ENCODE measurements at regions not wholly inside any gene's neighbourhood (a gene's known extent, or its start where the extent isn't known, plus 50 kb on each side); places are given as distances from the start of the nearest gene placed in this dataset.

DNA sequence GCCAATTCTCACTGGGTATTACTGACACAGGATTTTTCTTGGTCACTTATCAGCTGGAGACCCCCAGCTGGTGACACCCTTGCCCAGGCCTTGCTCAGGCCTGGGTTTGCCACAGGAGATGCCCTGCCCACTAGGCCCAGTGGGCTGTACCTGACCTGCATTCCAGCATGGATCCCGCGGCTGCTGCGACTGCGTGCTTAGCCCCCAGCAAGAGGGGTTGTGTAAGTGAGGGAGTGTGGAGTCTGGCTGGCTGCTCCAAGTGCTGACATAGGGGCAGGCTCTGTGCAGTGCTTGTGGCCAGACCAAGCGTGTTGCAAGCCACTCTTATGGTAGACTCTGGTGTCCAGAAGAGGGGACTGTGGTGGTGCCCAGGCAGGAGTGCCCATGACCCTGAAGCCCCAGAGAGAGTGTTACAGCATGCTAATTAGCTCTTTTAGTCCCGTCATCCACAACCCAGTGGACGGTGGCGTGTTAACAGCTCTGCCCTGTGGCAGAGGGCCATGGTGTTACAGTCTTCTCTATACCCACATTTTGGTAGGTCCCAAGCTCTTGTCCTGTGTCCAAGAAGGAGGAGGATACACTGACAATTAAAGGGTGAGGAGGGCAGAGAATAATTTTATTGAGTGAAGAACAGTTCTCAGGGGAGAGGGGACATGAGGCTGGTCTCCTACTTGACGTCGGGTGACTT lies 491.7 kb upstream of the MEIS1 start:
- H3K4me3 ChIP-seq (ENCODE audit: control insufficient read depth, low read depth, low read length) = no peak overlapping the region
- no peak for DNase-seq (ENCODE audit: low read depth)
- TF ChIP-seq CTCF (IDR thresholded peaks at IDR 0.05; ENCODE audit: control insufficient read depth, insufficient read depth, low read depth, low read length, missing control alignments) = no peak

DNA sequence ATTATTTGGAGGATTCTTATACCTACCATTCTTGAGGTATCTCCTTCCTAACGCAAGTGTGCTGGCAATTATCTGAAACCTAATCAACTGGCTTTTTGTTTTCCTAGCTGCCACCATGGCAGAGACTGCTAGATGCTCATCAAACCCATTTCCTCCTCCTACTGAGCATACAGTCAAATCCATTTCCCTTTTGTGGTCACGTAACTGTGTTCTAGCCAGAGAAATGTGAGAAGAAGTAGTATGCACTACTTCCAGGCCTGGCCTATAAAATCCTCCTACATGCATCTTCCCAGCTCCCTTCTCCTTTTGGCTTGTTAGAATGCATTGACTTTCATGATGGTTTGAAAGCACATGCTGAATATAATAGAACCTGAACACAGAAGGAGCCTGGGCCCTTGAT lies 494.1 kb upstream of the MEIS1 start:
- no peak overlapping the region for H3K4me3 ChIP-seq (ENCODE audit: control insufficient read depth, low read depth, low read length)
- DNase-seq (ENCODE audit: low read depth) = no peak
- no peak for TF ChIP-seq CTCF (IDR thresholded peaks at IDR 0.05; ENCODE audit: control insufficient read depth, insufficient read depth, low read depth, low read length, missing control alignments)

- no peak for TF ChIP-seq CTCF (IDR thresholded peaks at IDR 0.05; ENCODE audit: control insufficient read depth, insufficient read depth, low read depth, low read length, missing control alignments)
- no peak for DNase-seq (ENCODE audit: low read depth)
- no peak overlapping the region for H3K4me3 ChIP-seq (ENCODE audit: control insufficient read depth, low read depth, low read length)
Observed at GRCh38 chr2:65939687-65940086, 495.2 kb upstream of the MEIS1 start.

- H3K4me3 ChIP-seq (ENCODE audit: control insufficient read depth, low read depth, low read length) = no peak overlapping the region
- no peak for TF ChIP-seq CTCF (IDR thresholded peaks at IDR 0.05; ENCODE audit: control insufficient read depth, insufficient read depth, low read depth, low read length, missing control alignments)
Observed at GRCh38 chr2:65937379-65938160, 497.4 kb upstream of the MEIS1 start.

DNA sequence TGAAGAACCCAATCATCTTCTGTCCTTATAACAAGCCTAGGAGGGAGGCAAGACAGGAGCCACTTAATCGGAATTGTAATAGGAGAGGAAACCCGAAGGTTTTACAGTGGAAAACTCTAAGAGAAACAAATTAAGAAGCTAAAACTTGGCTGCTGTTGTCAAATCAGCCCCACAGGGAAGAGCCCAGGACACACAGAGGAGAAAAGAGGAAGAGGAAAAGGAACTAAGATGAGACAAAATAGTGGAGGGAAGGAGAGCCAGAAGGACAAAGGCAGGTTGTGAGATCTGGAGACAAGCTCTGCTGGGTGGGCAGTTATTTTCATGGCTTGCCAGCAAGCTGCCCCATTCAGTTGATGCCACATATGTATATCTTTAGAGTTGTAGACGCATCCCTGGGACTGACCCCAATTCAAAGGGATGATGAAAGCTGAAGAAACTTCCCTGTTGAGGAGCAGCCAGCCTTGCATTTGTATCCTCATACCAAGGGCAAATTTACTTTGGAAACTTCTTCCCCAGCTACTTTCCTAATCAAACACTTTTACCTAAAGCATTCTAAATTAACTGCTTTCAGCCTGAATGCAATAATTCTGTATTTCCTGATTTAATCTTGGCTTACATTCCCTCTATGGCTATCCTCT lies 499.8 kb upstream of the MEIS1 start:
- no peak for TF ChIP-seq CTCF (IDR thresholded peaks at IDR 0.05; ENCODE audit: control insufficient read depth, insufficient read depth, low read depth, low read length, missing control alignments)
- no peak overlapping the region for H3K4me3 ChIP-seq (ENCODE audit: control insufficient read depth, low read depth, low read length)
- no peak for DNase-seq (ENCODE audit: low read depth)

More at GRCh38 chr2:65937379-65938160, 497.4 kb upstream of the MEIS1 start:
- DNase-seq (ENCODE audit: low read depth) = peak; percentile 4

- no peak for TF ChIP-seq CTCF (IDR thresholded peaks at IDR 0.05; ENCODE audit: control insufficient read depth, insufficient read depth, low read depth, low read length, missing control alignments)
- no peak overlapping the region for H3K4me3 ChIP-seq (ENCODE audit: control insufficient read depth, low read depth, low read length)
- no peak for DNase-seq (ENCODE audit: low read depth)
Observed at GRCh38 chr2:65932571-65932970, 500.2 kb upstream of the SPRED2 start.
